ENCODE measurements at regions not wholly inside any gene's neighbourhood (a gene's known extent, or its start where the extent isn't known, plus 50 kb on each side); places are given as distances from the start of the nearest gene placed in this dataset.

GRCh38 chr13:69571606-69572323 lies 535.9 kb upstream of the ATXN8OS start:
- TF ChIP-seq POLR2A (IDR thresholded peaks at IDR 0.05): no peak
- no peak for TF ChIP-seq CTCF (IDR thresholded peaks at IDR 0.05)

Measured in transverse colon (tissue), 3 donors.